ENCODE measurements at regions not wholly inside any gene's neighbourhood (a gene's known extent, or its start where the extent isn't known, plus 50 kb on each side); places are given as distances from the start of the nearest gene placed in this dataset.
"Not testable (repeated sequence)": the region's sequence is repeated elsewhere in the genome, so short reads cannot be mapped to it uniquely, and the experiment has no call there.

DNA sequence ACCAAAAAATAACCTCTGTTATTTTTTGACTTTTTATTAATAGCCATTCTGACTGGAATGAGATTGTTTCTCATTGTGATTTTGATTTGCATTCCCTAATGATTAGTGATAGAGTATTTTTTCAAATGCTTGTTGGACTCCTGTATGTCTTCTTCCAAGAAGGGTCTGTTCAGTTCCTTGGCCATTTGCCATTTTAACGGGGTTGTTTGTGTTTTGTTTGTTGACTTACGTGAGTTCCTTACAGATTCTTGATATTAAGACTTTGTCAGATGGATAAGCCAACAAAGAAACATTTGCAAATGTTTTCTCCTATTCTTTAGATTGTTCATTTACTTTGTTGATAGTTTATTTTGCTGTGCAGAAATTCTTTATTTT lies 651.6 kb upstream of the LRFN5 start:
- Histone ChIP-seq H3K9me2 (ENCODE audit: insufficient read depth, low read length) (no peaks in the 10 kb centered on the region), H3K4me3 (ENCODE audit: low read length) (peak overlapping the region; percentile 55), H3K36me3 (ENCODE audit: insufficient read depth, low read length) (no peaks in the 10 kb centered on the region), H3F3A (ENCODE audit: insufficient read depth, low read length, poor library complexity, severe bottlenecking) (no peaks in the 10 kb centered on the region), H4K20me1 (ENCODE audit: insufficient read depth) (no peaks in the 10 kb centered on the region), H3K79me2 (replicated peaks; ENCODE audit: insufficient read depth, low read length) (peaks cover 18% of the 10 kb centered on the region), H3K27ac (ENCODE audit: low read length) (peak overlapping the region; percentile 36), H3K9ac (ENCODE audit: low read length) (no peak overlapping the region), H3K9me3 (ENCODE audit: low read length) (no peaks in the 10 kb centered on the region), H3K4me2 (ENCODE audit: low read length) (no peak overlapping the region), H2AFZ (ENCODE audit: low read depth, low read length) (no peak overlapping the region), H3K27me3 (ENCODE audit: insufficient read depth, low read depth, low read length) (no peaks in the 10 kb centered on the region)
- TF ChIP-seq EP300 (conservative IDR thresholded peaks at IDR 0.05; ENCODE audit: poor library complexity, severe bottlenecking) (no peak), TAF1 (IDR thresholded peaks at IDR 0.05; ENCODE audit: low read depth) (no peak), POLR2AphosphoS5 (IDR thresholded peaks at IDR 0.05) (no peak), SMC3 (conservative IDR thresholded peaks at IDR 0.05; ENCODE audit: poor library complexity) (no peak), EZH2 (IDR thresholded peaks at IDR 0.05; ENCODE audit: borderline replicate concordance, insufficient read depth, low read length, poor library complexity, severe bottlenecking) (no peak), MXI1 (conservative IDR thresholded peaks at IDR 0.05; ENCODE audit: poor library complexity, severe bottlenecking) (no peak), RAD21 (conservative IDR thresholded peaks at IDR 0.05) (no peak)
- TF ChIP-seq, protein P1, sequence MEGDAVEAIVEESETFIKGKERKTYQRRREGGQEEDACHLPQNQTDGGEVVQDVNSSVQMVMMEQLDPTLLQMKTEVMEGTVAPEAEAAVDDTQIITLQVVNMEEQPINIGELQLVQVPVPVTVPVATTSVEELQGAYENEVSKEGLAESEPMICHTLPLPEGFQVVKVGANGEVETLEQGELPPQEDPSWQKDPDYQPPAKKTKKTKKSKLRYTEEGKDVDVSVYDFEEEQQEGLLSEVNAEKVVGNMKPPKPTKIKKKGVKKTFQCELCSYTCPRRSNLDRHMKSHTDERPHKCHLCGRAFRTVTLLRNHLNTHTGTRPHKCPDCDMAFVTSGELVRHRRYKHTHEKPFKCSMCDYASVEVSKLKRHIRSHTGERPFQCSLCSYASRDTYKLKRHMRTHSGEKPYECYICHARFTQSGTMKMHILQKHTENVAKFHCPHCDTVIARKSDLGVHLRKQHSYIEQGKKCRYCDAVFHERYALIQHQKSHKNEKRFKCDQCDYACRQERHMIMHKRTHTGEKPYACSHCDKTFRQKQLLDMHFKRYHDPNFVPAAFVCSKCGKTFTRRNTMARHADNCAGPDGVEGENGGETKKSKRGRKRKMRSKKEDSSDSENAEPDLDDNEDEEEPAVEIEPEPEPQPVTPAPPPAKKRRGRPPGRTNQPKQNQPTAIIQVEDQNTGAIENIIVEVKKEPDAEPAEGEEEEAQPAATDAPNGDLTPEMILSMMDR (IDR thresholded peaks at IDR 0.05; ENCODE audit: poor library complexity, severe bottlenecking), result no peak
- TF ChIP-seq, protein P2, sequence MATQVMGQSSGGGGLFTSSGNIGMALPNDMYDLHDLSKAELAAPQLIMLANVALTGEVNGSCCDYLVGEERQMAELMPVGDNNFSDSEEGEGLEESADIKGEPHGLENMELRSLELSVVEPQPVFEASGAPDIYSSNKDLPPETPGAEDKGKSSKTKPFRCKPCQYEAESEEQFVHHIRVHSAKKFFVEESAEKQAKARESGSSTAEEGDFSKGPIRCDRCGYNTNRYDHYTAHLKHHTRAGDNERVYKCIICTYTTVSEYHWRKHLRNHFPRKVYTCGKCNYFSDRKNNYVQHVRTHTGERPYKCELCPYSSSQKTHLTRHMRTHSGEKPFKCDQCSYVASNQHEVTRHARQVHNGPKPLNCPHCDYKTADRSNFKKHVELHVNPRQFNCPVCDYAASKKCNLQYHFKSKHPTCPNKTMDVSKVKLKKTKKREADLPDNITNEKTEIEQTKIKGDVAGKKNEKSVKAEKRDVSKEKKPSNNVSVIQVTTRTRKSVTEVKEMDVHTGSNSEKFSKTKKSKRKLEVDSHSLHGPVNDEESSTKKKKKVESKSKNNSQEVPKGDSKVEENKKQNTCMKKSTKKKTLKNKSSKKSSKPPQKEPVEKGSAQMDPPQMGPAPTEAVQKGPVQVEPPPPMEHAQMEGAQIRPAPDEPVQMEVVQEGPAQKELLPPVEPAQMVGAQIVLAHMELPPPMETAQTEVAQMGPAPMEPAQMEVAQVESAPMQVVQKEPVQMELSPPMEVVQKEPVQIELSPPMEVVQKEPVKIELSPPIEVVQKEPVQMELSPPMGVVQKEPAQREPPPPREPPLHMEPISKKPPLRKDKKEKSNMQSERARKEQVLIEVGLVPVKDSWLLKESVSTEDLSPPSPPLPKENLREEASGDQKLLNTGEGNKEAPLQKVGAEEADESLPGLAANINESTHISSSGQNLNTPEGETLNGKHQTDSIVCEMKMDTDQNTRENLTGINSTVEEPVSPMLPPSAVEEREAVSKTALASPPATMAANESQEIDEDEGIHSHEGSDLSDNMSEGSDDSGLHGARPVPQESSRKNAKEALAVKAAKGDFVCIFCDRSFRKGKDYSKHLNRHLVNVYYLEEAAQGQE (IDR thresholded peaks at IDR 0.05; ENCODE audit: borderline replicate concordance), result no peak

DNA sequence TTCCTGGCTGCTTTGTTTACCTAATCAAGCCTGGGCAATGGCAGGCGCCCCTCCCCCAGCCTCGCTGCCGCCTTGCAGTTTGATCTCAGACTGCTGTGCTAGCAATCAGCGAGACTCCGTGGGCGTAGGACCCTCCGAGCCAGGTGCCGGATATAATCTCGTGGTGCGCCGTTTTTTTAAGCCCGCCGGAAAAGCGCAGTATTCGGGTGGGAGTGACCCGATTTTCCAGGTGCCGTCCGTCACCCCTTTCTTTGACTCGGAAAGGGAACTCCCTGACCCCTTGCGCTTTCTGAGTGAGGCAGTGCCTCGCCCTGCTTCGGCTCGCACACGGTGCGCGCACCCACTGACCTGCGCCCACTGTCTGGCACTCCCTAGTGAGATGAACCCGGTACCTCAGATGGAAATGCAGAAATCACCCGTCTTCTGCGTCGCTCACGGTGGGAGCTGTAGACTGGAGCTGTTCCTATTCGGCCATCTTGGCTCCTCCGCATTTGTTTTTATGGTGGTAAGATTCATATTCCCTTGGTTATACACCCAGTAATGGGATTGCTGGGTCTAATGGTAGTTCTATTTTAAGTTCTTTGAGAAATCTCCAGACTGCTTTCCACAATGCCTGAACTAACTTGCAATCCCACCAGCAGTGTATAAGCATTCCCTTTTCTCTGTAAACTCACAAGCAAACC lies 652.1 kb upstream of the LRFN5 start:
- H3F3A ChIP-seq (ENCODE audit: insufficient read depth, low read length, poor library complexity, severe bottlenecking); H3K27me3 ChIP-seq (ENCODE audit: insufficient read depth, low read depth, low read length); H4K20me1 ChIP-seq (ENCODE audit: insufficient read depth); H3K36me3 ChIP-seq (ENCODE audit: insufficient read depth, low read length); H3K9ac ChIP-seq (ENCODE audit: low read length); H3K9me3 ChIP-seq (ENCODE audit: low read length); H3K4me2 ChIP-seq (ENCODE audit: low read length); H3K9me2 ChIP-seq (ENCODE audit: insufficient read depth, low read length); H2AFZ ChIP-seq (ENCODE audit: low read depth, low read length): not testable (repeated sequence)
- H3K27ac ChIP-seq (ENCODE audit: low read length), result peak overlapping the region; percentile 36
- H3K79me2 ChIP-seq (replicated peaks; ENCODE audit: insufficient read depth, low read length), result peaks cover 18% of the 10 kb centered on the region
- H3K4me3 ChIP-seq (ENCODE audit: low read length), result peak overlapping the region; percentile 55

DNA sequence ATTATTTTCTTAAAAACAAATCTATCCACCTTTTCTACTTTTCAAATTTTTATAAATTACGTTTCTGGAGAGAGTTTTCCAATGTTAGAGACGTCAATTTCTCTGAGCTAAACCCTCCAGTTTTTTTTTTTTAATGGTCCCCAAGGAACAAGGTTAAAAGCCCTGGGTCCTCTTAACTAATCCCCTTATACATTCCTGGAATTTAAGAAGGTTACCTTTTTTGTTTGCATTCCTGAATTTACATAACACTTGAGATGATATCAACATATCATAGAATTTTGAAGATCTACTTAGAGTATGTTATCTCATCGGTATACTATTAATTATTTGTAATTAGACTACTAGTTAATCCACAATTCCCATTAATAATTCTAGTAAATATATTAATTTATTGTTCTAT lies 662.2 kb upstream of the LRFN5 start:
- H3K9ac ChIP-seq (ENCODE audit: low read length), result no peak overlapping the region
- no peak overlapping the region for H3K27ac ChIP-seq (ENCODE audit: low read length)
- H3F3A ChIP-seq (ENCODE audit: insufficient read depth, low read length, poor library complexity, severe bottlenecking), result no peaks in the 10 kb centered on the region
- H3K4me2 ChIP-seq (ENCODE audit: low read length), result no peak overlapping the region
- TF ChIP-seq SMC3 (conservative IDR thresholded peaks at IDR 0.05; ENCODE audit: poor library complexity) (no peak), RAD21 (conservative IDR thresholded peaks at IDR 0.05) (no peak), TAF1 (IDR thresholded peaks at IDR 0.05; ENCODE audit: low read depth) (no peak), MXI1 (conservative IDR thresholded peaks at IDR 0.05; ENCODE audit: poor library complexity, severe bottlenecking) (no peak), EP300 (conservative IDR thresholded peaks at IDR 0.05; ENCODE audit: poor library complexity, severe bottlenecking) (no peak), EZH2 (IDR thresholded peaks at IDR 0.05; ENCODE audit: borderline replicate concordance, insufficient read depth, low read length, poor library complexity, severe bottlenecking) (no peak), POLR2AphosphoS5 (IDR thresholded peaks at IDR 0.05) (no peak)
- TF ChIP-seq, protein P2 (IDR thresholded peaks at IDR 0.05; ENCODE audit: borderline replicate concordance), result no peak
- TF ChIP-seq, protein P1 (IDR thresholded peaks at IDR 0.05; ENCODE audit: poor library complexity, severe bottlenecking), result no peak
- no peaks in the 10 kb centered on the region for H3K79me2 ChIP-seq (replicated peaks; ENCODE audit: insufficient read depth, low read length)
- no peaks in the 10 kb centered on the region for H4K20me1 ChIP-seq (ENCODE audit: insufficient read depth)
- no peaks in the 10 kb centered on the region for H3K9me3 ChIP-seq (ENCODE audit: low read length)
- H3K36me3 ChIP-seq (ENCODE audit: insufficient read depth, low read length), result no peaks in the 10 kb centered on the region
- H2AFZ ChIP-seq (ENCODE audit: low read depth, low read length), result no peak overlapping the region
- no peak overlapping the region for H3K4me3 ChIP-seq (ENCODE audit: low read length)
- H3K9me2 ChIP-seq (ENCODE audit: insufficient read depth, low read length), result no peaks in the 10 kb centered on the region
- no peaks in the 10 kb centered on the region for H3K27me3 ChIP-seq (ENCODE audit: insufficient read depth, low read depth, low read length)

Data from neural cell (in vitro differentiated cells).